Peyer's patch (tissue), 4 donors: ENCODE measurements at regions not wholly inside any gene's neighbourhood (a gene's known extent, or its start where the extent isn't known, plus 50 kb on each side); places are given as distances from the start of the nearest gene placed in this dataset.

Experiments
- DNase-seq, 3 donors: peaks; one replicate each; pipeline ENCODE4 v3.0.0-alpha.2; 2017 to 2019
- H3K27ac ChIP-seq, 4 donors: fragments of 200-600 bp; sonication (generic); one replicate each; pipeline ENCODE4 v1.5.1; 2016 to 2019
- H3K27me3 ChIP-seq, 2 donors: fragments of 200-600 bp; sonication (generic); one replicate each; pipeline ENCODE4 v1.5.1; 2019
- H3K36me3 ChIP-seq, 3 donors: fragments of 200-600 bp; sonication (generic); one replicate each; pipeline ENCODE4 v1.5.1; 2016 to 2019
- H3K4me1 ChIP-seq, 4 donors: fragments of 200-600 bp; sonication (generic); one replicate each; pipeline ENCODE4 v1.5.1; 2016 to 2019
- H3K4me3 ChIP-seq, 4 donors: fragments of 200-600 bp; sonication (generic); 1 replicate in 3 of 4; 2 replicates in 1 of 4; pipeline ENCODE4 v1.5.1; 2016 to 2019; ENCODE audit warnings: mild to moderate bottlenecking in 1 of 4
- H3K9me3 ChIP-seq, 4 donors: fragments of 200-600 bp; sonication (generic); one replicate each; pipeline ENCODE4 v1.5.1; 2016 to 2019; ENCODE audit warnings: mild to moderate bottlenecking in 1 of 4
- CTCF ChIP-seq, 6 experiments: fragments of 450-650 bp in 4 of 6; fragments of 200-600 bp in 2 of 6; sonication (generic) in 1 of 6; IDR thresholded peaks; one replicate each; pipeline ENCODE4 v1.5.1; 2017 to 2019; ENCODE audit warnings: antibody characterized with exemption in 6 of 6, mild to moderate bottlenecking in 3 of 6, moderate library complexity in 1 of 6
- POLR2A ChIP-seq, 2 donors: fragments of 450-650 bp; IDR thresholded peaks; one replicate each; pipeline ENCODE4 v1.5.1; 2017; ENCODE audit warnings: antibody characterized with exemption in 2 of 2, mild to moderate bottlenecking in 2 of 2, moderate library complexity in 2 of 2

GRCh38 chr22:34903416-34903815 lies 162.5 kb upstream of the ISX start:
- Histone ChIP-seq H3K4me3 (no peak overlapping the region), H3K27me3 (no peaks in the 10 kb centered on the region), H3K9me3 (no peaks in the 10 kb centered on the region), H3K27ac (no peak overlapping the region), H3K36me3 (no peaks in the 10 kb centered on the region), H3K4me1 (no peaks in the 10 kb centered on the region)
- DNase-seq = no peak
- TF ChIP-seq POLR2A (IDR thresholded peaks at IDR 0.05) (no peak), CTCF (IDR thresholded peaks at IDR 0.05) (no peak)

GRCh38 chr22:34904486-34904885 lies 161.5 kb upstream of the ISX start:
- Histone ChIP-seq H3K27me3 (no peaks in the 10 kb centered on the region), H3K27ac (no peak overlapping the region), H3K36me3 (no peaks in the 10 kb centered on the region), H3K4me1 (no peaks in the 10 kb centered on the region), H3K9me3 (no peaks in the 10 kb centered on the region), H3K4me3 (no peak overlapping the region)
- no peak for DNase-seq
- TF ChIP-seq CTCF (IDR thresholded peaks at IDR 0.05) (no peak), POLR2A (IDR thresholded peaks at IDR 0.05) (no peak)

- no peak for DNase-seq
- Histone ChIP-seq H3K27me3 (no peaks in the 10 kb centered on the region), H3K36me3 (no peaks in the 10 kb centered on the region), H3K9me3 (no peaks in the 10 kb centered on the region), H3K4me3 (no peak overlapping the region), H3K4me1 (no peaks in the 10 kb centered on the region), H3K27ac (no peak overlapping the region)
- TF ChIP-seq CTCF (IDR thresholded peaks at IDR 0.05) (no peak), POLR2A (IDR thresholded peaks at IDR 0.05) (no peak)
Measured at GRCh38 chr22:34913826-34914225, 152.1 kb upstream of the ISX start.

- DNase-seq = no peak
- Histone ChIP-seq H3K4me1 (no peaks in the 10 kb centered on the region), H3K36me3 (no peaks in the 10 kb centered on the region), H3K27me3 (no peaks in the 10 kb centered on the region), H3K9me3 (no peaks in the 10 kb centered on the region), H3K27ac (no peak overlapping the region), H3K4me3 (no peak overlapping the region)
- TF ChIP-seq POLR2A (IDR thresholded peaks at IDR 0.05) (no peak), CTCF (IDR thresholded peaks at IDR 0.05) (no peak)
Measured at GRCh38 chr22:34914846-34915245, 151.1 kb upstream of the ISX start.

GRCh38 chr22:34917239-34917638 lies 148.7 kb upstream of the ISX start:
- Histone ChIP-seq H3K9me3 (no peaks in the 10 kb centered on the region), H3K27ac (no peak overlapping the region), H3K27me3 (no peaks in the 10 kb centered on the region), H3K4me3 (no peak overlapping the region), H3K36me3 (no peaks in the 10 kb centered on the region), H3K4me1 (no peaks in the 10 kb centered on the region)
- TF ChIP-seq CTCF (IDR thresholded peaks at IDR 0.05) (no peak), POLR2A (IDR thresholded peaks at IDR 0.05) (no peak)
- DNase-seq = no peak

- DNase-seq = no peak
- no peak overlapping the region for H3K4me3 ChIP-seq
- no peaks in the 10 kb centered on the region for H3K9me3 ChIP-seq
- no peaks in the 10 kb centered on the region for H3K4me1 ChIP-seq
- TF ChIP-seq CTCF (IDR thresholded peaks at IDR 0.05) (no peak), POLR2A (IDR thresholded peaks at IDR 0.05) (no peak)
- H3K27ac ChIP-seq = no peak overlapping the region
- H3K36me3 ChIP-seq = no peaks in the 10 kb centered on the region
- no peaks in the 10 kb centered on the region for H3K27me3 ChIP-seq
Measured at GRCh38 chr22:34931026-34931425, 134.9 kb upstream of the ISX start.
